ENCODE measurements at regions not wholly inside any gene's neighbourhood (a gene's known extent, or its start where the extent isn't known, plus 50 kb on each side); places are given as distances from the start of the nearest gene placed in this dataset.
"Not testable (repeated sequence)": the region's sequence is repeated elsewhere in the genome, so short reads cannot be mapped to it uniquely, and the experiment has no call there.

- DNase-seq (ENCODE audit: low spot score) = no peak
These were observed 1070.3 kb upstream of the CDH18 start for GRCh38 chr5:21058289-21058688.

GRCh38 chr5:21051945-21052344, 1063.9 kb upstream of the CDH18 start:
- DNase-seq (ENCODE audit: low spot score) = no peak

- DNase-seq (ENCODE audit: low spot score) = no peak
These were observed 1061.9 kb upstream of the CDH18 start for GRCh38 chr5:21049901-21050300.

GRCh38 chr5:21030981-21031380, 1043.0 kb upstream of the CDH18 start:
- no peak for DNase-seq (ENCODE audit: low spot score)

GRCh38 chr5:21024966-21025365, 1037.0 kb upstream of the CDH18 start:
- no peak for DNase-seq (ENCODE audit: low spot score)

- no peak for DNase-seq (ENCODE audit: low spot score)
These were observed 1025.2 kb upstream of the CDH18 start for GRCh38 chr5:21013237-21013636.

GRCh38 chr5:21007781-21008180, 1019.8 kb upstream of the CDH18 start:
- no peak for DNase-seq (ENCODE audit: low spot score)

- not testable (repeated sequence) for DNase-seq (ENCODE audit: low spot score)
These were observed 1000.9 kb upstream of the CDH18 start for GRCh38 chr5:20988933-20989332.

- DNase-seq (ENCODE audit: low spot score) = no peak
These were observed 997.8 kb upstream of the CDH18 start for GRCh38 chr5:20985754-20986153.

GRCh38 chr5:20974426-20974825, 986.4 kb upstream of the CDH18 start:
- DNase-seq (ENCODE audit: low spot score) = no peak

- DNase-seq (ENCODE audit: low spot score) = peak; percentile 14
These were observed 984.5 kb upstream of the CDH18 start for GRCh38 chr5:20972419-20972925.

- DNase-seq (ENCODE audit: low spot score) = no peak
These were observed 971.3 kb upstream of the CDH18 start for GRCh38 chr5:20959347-20959746.

GRCh38 chr5:20958641-20959040, 970.6 kb upstream of the CDH18 start:
- no peak for DNase-seq (ENCODE audit: low spot score)

- no peak for DNase-seq (ENCODE audit: low spot score)
These were observed 968.1 kb upstream of the CDH18 start for GRCh38 chr5:20956134-20956533.

- no peak for DNase-seq (ENCODE audit: low spot score)
These were observed 961.6 kb upstream of the CDH18 start for GRCh38 chr5:20949636-20950035.

- DNase-seq (ENCODE audit: low spot score) = not testable (repeated sequence)
These were observed 955.4 kb upstream of the CDH18 start for GRCh38 chr5:20943183-20943971.

GRCh38 chr5:20942603-20943002, 954.6 kb upstream of the CDH18 start:
- DNase-seq (ENCODE audit: low spot score) = not testable (repeated sequence)

- not testable (repeated sequence) for DNase-seq (ENCODE audit: low spot score)
These were observed 952.8 kb upstream of the CDH18 start for GRCh38 chr5:20940786-20941185.

GRCh38 chr5:20890936-20891335, 902.9 kb upstream of the CDH18 start:
- not testable (repeated sequence) for DNase-seq (ENCODE audit: low spot score)

GRCh38 chr5:20875726-20876125, 887.7 kb upstream of the CDH18 start:
- not testable (repeated sequence) for DNase-seq (ENCODE audit: low spot score)

GRCh38 chr5:20865892-20866291, 877.9 kb upstream of the CDH18 start:
- DNase-seq (ENCODE audit: low spot score) = not testable (repeated sequence)

GRCh38 chr5:20833081-20833627, 845.2 kb upstream of the CDH18 start:
- DNase-seq (ENCODE audit: low spot score) = no peak

GRCh38 chr5:20832204-20833080, 844.4 kb upstream of the CDH18 start:
- DNase-seq (ENCODE audit: low spot score) = no peak

Measured in HuH-7 (cell line).